ENCODE measurements at regions not wholly inside any gene's neighbourhood (a gene's known extent, or its start where the extent isn't known, plus 50 kb on each side); places are given as distances from the start of the nearest gene placed in this dataset.

- TF ChIP-seq EZH2 (IDR thresholded peaks at IDR 0.05; ENCODE audit: borderline replicate concordance, low read length) (no peak), CTCF (IDR thresholded peaks at IDR 0.05; ENCODE audit: low read length) (no peak)
These were observed 63.6 kb upstream of the RAB18 start for GRCh38 chr10:27440478-27440877.
